Uterus (tissue), 2 donors: ENCODE measurements at regions not wholly inside any gene's neighbourhood (a gene's known extent, or its start where the extent isn't known, plus 50 kb on each side); places are given as distances from the start of the nearest gene placed in this dataset.

Experiments
- CTCF ChIP-seq, 4 experiments: fragments of 200-600 bp in 2 of 4; fragments of 450-650 bp in 2 of 4; sonication (generic) in 2 of 4; IDR thresholded peaks; one replicate each; pipeline ENCODE4 v1.5.1; 2016 to 2019; ENCODE audit warnings: antibody characterized with exemption in 4 of 4, mild to moderate bottlenecking in 2 of 4, moderate library complexity in 1 of 4
- POLR2A ChIP-seq, 2 donors: fragments of 450-650 bp; IDR thresholded peaks; one replicate each; pipeline ENCODE4 v1.6.1; 2016; ENCODE audit warnings: antibody characterized with exemption in 2 of 2, mild to moderate bottlenecking in 1 of 2, moderate library complexity in 1 of 2

GRCh38 chr2:138898855-138899254 lies 118.7 kb upstream of the NXPH2 start:
- no peak for TF ChIP-seq POLR2A (IDR thresholded peaks at IDR 0.05)
- TF ChIP-seq CTCF (IDR thresholded peaks at IDR 0.05): no peak
